HUES64 (cell line): ENCODE measurements at regions not wholly inside any gene's neighbourhood (a gene's known extent, or its start where the extent isn't known, plus 50 kb on each side); places are given as distances from the start of the nearest gene placed in this dataset.
"Not testable (repeated sequence)": the region's sequence is repeated elsewhere in the genome, so short reads cannot be mapped to it uniquely, and the experiment has no call there.

Experiments used
- H3K27ac ChIP-seq: 2 replicates; pipeline ENCODE4 v1.7.0; 2013; ENCODE audit warnings: low read depth, low read length, inconsistent platforms
- H3K27me3 ChIP-seq: 2 replicates; pipeline ENCODE4 v1.6.1; 2013; ENCODE audit warnings: mild to moderate bottlenecking, low read length; ENCODE audit not compliant: insufficient read depth
- H3K36me3 ChIP-seq: 2 replicates; pipeline ENCODE4 v1.6.1; 2013; ENCODE audit warnings: mild to moderate bottlenecking, low read length; ENCODE audit not compliant: insufficient read depth
- H3K4me1 ChIP-seq: 2 replicates; pipeline ENCODE4 v1.6.1; 2013; ENCODE audit warnings: mild to moderate bottlenecking, low read length, moderate library complexity; ENCODE audit not compliant: insufficient read depth
- H3K4me3 ChIP-seq: 2 replicates; pipeline ENCODE4 v1.5.1; 2013; ENCODE audit warnings: mild to moderate bottlenecking, low read length, moderate library complexity
- H3K9ac ChIP-seq: 2 replicates; pipeline ENCODE4 v1.6.1; 2013; ENCODE audit warnings: mild to moderate bottlenecking, low read depth, low read length
- H3K9me3 ChIP-seq: 2 replicates; pipeline ENCODE4 v1.6.1; 2013; ENCODE audit warnings: low read depth, low read length; ENCODE audit not compliant: insufficient read depth
- WGBS: fragments of 150-250, 120-280 bp; methylation state at CpG from one replicate; pipeline ENCODE4 v1.1.7; 2013; ENCODE audit warnings: missing lambda C conversion rate; 5-methylcytosine and 5-hydroxymethylcytosine counted together

- Histone ChIP-seq H3K9ac (no peak overlapping the region), H3K36me3 (no peaks in the 10 kb centered on the region), H3K9me3 (no peaks in the 10 kb centered on the region), H3K4me1 (peaks cover 4% of the 10 kb centered on the region; the same call in 1 of the 2 replicates), H3K4me3 (no peak overlapping the region), H3K27me3 (no peaks in the 10 kb centered on the region), H3K27ac (no peak overlapping the region)
- WGBS: 91% methylated on average over 2 of the region's 2 CpGs
These were observed 1652.3 kb upstream of the WWC1 start for GRCh38 chr5:166639151-166639550.

- H3K27ac ChIP-seq, H3K9ac ChIP-seq, H3K9me3 ChIP-seq, H3K36me3 ChIP-seq, H3K27me3 ChIP-seq, H3K4me3 ChIP-seq: not testable (repeated sequence)
- WGBS: 93% methylated on average over 10 of the region's 10 CpGs
- peaks cover 11% of the 10 kb centered on the region; the same call in 1 of the 2 replicates for H3K4me1 ChIP-seq
These were observed 1651.3 kb upstream of the WWC1 start for GRCh38 chr5:166640136-166640535.

GRCh38 chr5:166648736-166649135, 1642.7 kb upstream of the WWC1 start:
- Histone ChIP-seq H3K9me3 (no peaks in the 10 kb centered on the region), H3K27ac (no peak overlapping the region), H3K4me3 (no peak overlapping the region), H3K36me3 (no peaks in the 10 kb centered on the region), H3K9ac (no peak overlapping the region), H3K4me1 (peaks cover 11% of the 10 kb centered on the region), H3K27me3 (no peaks in the 10 kb centered on the region)
- 100% methylated on average over 1 of the region's 1 CpG for WGBS

- Histone ChIP-seq H3K4me3 (no peak overlapping the region), H3K4me1 (peaks cover 1% of the 10 kb centered on the region), H3K9me3 (no peaks in the 10 kb centered on the region), H3K27ac (no peak overlapping the region), H3K9ac (no peak overlapping the region), H3K36me3 (no peaks in the 10 kb centered on the region), H3K27me3 (no peaks in the 10 kb centered on the region)
- WGBS: 94% methylated on average over 1 of the region's 1 CpG
These were observed 1641.8 kb upstream of the WWC1 start for GRCh38 chr5:166649676-166650075.

- no peaks in the 10 kb centered on the region for H3K27me3 ChIP-seq
- WGBS: no CpG with 5 or more reads among the region's 1 CpG
- H3K4me3 ChIP-seq: no peak overlapping the region
- no peak overlapping the region for H3K27ac ChIP-seq
- H3K4me1 ChIP-seq: no peaks in the 10 kb centered on the region; the same call in 1 of the 2 replicates
- no peaks in the 10 kb centered on the region for H3K9me3 ChIP-seq
- H3K9ac ChIP-seq: no peak overlapping the region
- no peaks in the 10 kb centered on the region for H3K36me3 ChIP-seq
These were observed 1640.2 kb upstream of the WWC1 start for GRCh38 chr5:166651234-166651633.

- Histone ChIP-seq H3K4me3 (no peak overlapping the region), H3K27me3 (no peaks in the 10 kb centered on the region), H3K9ac (no peak overlapping the region), H3K4me1 (peaks cover 42% of the 10 kb centered on the region), H3K9me3 (no peaks in the 10 kb centered on the region), H3K27ac (peak overlapping the region; percentile 29; the same call in 1 of the 2 replicates), H3K36me3 (no peaks in the 10 kb centered on the region)
- 24% methylated on average over 1 of the region's 1 CpG for WGBS
These were observed 1619.6 kb upstream of the WWC1 start for GRCh38 chr5:166671811-166672210.

- Histone ChIP-seq H3K27me3 (no peaks in the 10 kb centered on the region), H3K27ac (peak overlapping the region; percentile 29; the same call in 1 of the 2 replicates), H3K4me3 (no peak overlapping the region), H3K36me3 (no peaks in the 10 kb centered on the region), H3K9ac (no peak overlapping the region), H3K9me3 (no peaks in the 10 kb centered on the region), H3K4me1 (peaks cover 39% of the 10 kb centered on the region)
- no CpG with 5 or more reads among the region's 1 CpG for WGBS
These were observed 1619.0 kb upstream of the WWC1 start for GRCh38 chr5:166672431-166672830.

GRCh38 chr5:166677891-166678290, 1613.6 kb upstream of the WWC1 start:
- no peak overlapping the region; the same call in 1 of the 2 replicates for H3K27ac ChIP-seq
- no peaks in the 10 kb centered on the region for H3K9me3 ChIP-seq
- WGBS: 13% methylated on average over 2 of the region's 2 CpGs
- peaks cover 24% of the 10 kb centered on the region for H3K4me1 ChIP-seq
- no peak overlapping the region for H3K4me3 ChIP-seq
- no peak overlapping the region for H3K9ac ChIP-seq
- H3K36me3 ChIP-seq: no peaks in the 10 kb centered on the region
- H3K27me3 ChIP-seq: no peaks in the 10 kb centered on the region

- 95% methylated on average over 5 of the region's 5 CpGs for WGBS
- Histone ChIP-seq H3K9ac (no peak overlapping the region), H3K4me3 (no peak overlapping the region), H3K9me3 (no peaks in the 10 kb centered on the region), H3K4me1 (peaks cover 21% of the 10 kb centered on the region), H3K36me3 (no peaks in the 10 kb centered on the region), H3K27me3 (no peaks in the 10 kb centered on the region), H3K27ac (no peak overlapping the region)
These were observed 1612.1 kb upstream of the WWC1 start for GRCh38 chr5:166679331-166679730.

- H3K4me1 ChIP-seq: peaks cover 10% of the 10 kb centered on the region; the same call in 1 of the 2 replicates
- no peak overlapping the region for H3K9ac ChIP-seq
- no peaks in the 10 kb centered on the region for H3K36me3 ChIP-seq
- no peak overlapping the region for H3K27ac ChIP-seq
- whole genome bisulfite sequencing: 94% methylated on average over 4 of the region's 4 CpGs
- H3K4me3 ChIP-seq: no peak overlapping the region
- H3K27me3 ChIP-seq: no peaks in the 10 kb centered on the region
- no peaks in the 10 kb centered on the region for H3K9me3 ChIP-seq
These were observed 1596.1 kb upstream of the WWC1 start for GRCh38 chr5:166695326-166695725.

- Histone ChIP-seq H3K27me3 (no peaks in the 10 kb centered on the region), H3K4me3 (no peak overlapping the region), H3K27ac (no peak overlapping the region), H3K9ac (no peak overlapping the region), H3K9me3 (no peaks in the 10 kb centered on the region), H3K36me3 (no peaks in the 10 kb centered on the region), H3K4me1 (peaks cover 12% of the 10 kb centered on the region)
- WGBS: 86% methylated on average over 3 of the region's 3 CpGs
These were observed 1583.2 kb upstream of the WWC1 start for GRCh38 chr5:166708291-166708690.

- peaks cover 26% of the 10 kb centered on the region for H3K4me1 ChIP-seq
- H3K4me3 ChIP-seq: no peak overlapping the region
- H3K9ac ChIP-seq: no peak overlapping the region
- H3K27ac ChIP-seq: no peak overlapping the region
- H3K27me3 ChIP-seq: no peaks in the 10 kb centered on the region
- no peaks in the 10 kb centered on the region for H3K9me3 ChIP-seq
- H3K36me3 ChIP-seq: no peaks in the 10 kb centered on the region
- 94% methylated on average over 1 of the region's 1 CpG for WGBS
These were observed 1581.8 kb upstream of the WWC1 start for GRCh38 chr5:166709691-166710090.
